ENCODE measurements at regions not wholly inside any gene's neighbourhood (a gene's known extent, or its start where the extent isn't known, plus 50 kb on each side); places are given as distances from the start of the nearest gene placed in this dataset.
"Not testable (repeated sequence)": the region's sequence is repeated elsewhere in the genome, so short reads cannot be mapped to it uniquely, and the experiment has no call there.

- not testable (repeated sequence) for DNase-seq
Measured at GRCh38 chr10:46095943-46096342, 49.9 kb upstream of the MSMB start.

- DNase-seq: no peak
Measured at GRCh38 chr10:46096446-46096845, 50.4 kb upstream of the MSMB start.

GRCh38 chr10:46096909-46097575 is 51.0 kb upstream of the MSMB start:
- DNase-seq: peak; percentile 13

- DNase-seq: no peak
Measured at GRCh38 chr10:46097576-46098317, 51.7 kb upstream of the MSMB start.

- DNase-seq: no peak
Measured at GRCh38 chr10:46098386-46098785, 52.3 kb upstream of the MSMB start.

- not testable (repeated sequence) for DNase-seq
Measured at GRCh38 chr10:46098925-46099324, 52.9 kb upstream of the MSMB start.

GRCh38 chr10:46104071-46104585 is 58.1 kb upstream of the MSMB start:
- no peak for DNase-seq

- DNase-seq: not testable (repeated sequence)
Measured at GRCh38 chr10:46105416-46105815, 59.3 kb upstream of the MSMB start.

GRCh38 chr10:46105856-46106409 is 59.9 kb upstream of the MSMB start:
- not testable (repeated sequence) for DNase-seq

- peak; percentile 19 for DNase-seq
Measured at GRCh38 chr10:46106410-46107255, 60.6 kb upstream of the MSMB start.

GRCh38 chr10:46108158-46108499 is 62.1 kb upstream of the MSMB start:
- DNase-seq: not testable (repeated sequence)

GRCh38 chr10:46154271-46154670 is 108.2 kb upstream of the MSMB start:
- DNase-seq: not testable (repeated sequence)

- DNase-seq: not testable (repeated sequence)
Measured at GRCh38 chr10:46154683-46155082, 108.6 kb upstream of the MSMB start.

GRCh38 chr10:46156866-46157265 is 110.8 kb upstream of the MSMB start:
- not testable (repeated sequence) for DNase-seq

- DNase-seq: no peak
Measured at GRCh38 chr10:46169736-46170135, 117.1 kb upstream of the ANTXRL start.

GRCh38 chr10:46170789-46171188 is 116.0 kb upstream of the ANTXRL start:
- DNase-seq: no peak

- DNase-seq: no peak
Measured at GRCh38 chr10:46171661-46172060, 115.1 kb upstream of the ANTXRL start.

- DNase-seq: no peak
Measured at GRCh38 chr10:46175296-46175695, 111.5 kb upstream of the ANTXRL start.

- no peak for DNase-seq
Measured at GRCh38 chr10:46175831-46176230, 111.0 kb upstream of the ANTXRL start.

GRCh38 chr10:46187431-46187830 is 99.4 kb upstream of the ANTXRL start:
- DNase-seq: not testable (repeated sequence)

GRCh38 chr10:46197050-46197449 is 89.7 kb upstream of the ANTXRL start:
- no peak for DNase-seq

GRCh38 chr10:46198516-46198915 is 88.3 kb upstream of the ANTXRL start:
- no peak for DNase-seq

- DNase-seq: not testable (repeated sequence)
Measured at GRCh38 chr10:46202405-46202804, 84.4 kb upstream of the ANTXRL start.

Measured in GF-D8 (cell line).